Urinary bladder (tissue), 3 donors: ENCODE measurements at regions not wholly inside any gene's neighbourhood (a gene's known extent, or its start where the extent isn't known, plus 50 kb on each side); places are given as distances from the start of the nearest gene placed in this dataset.

ENCODE experiments used
- DNase-seq: peaks from one replicate; pipeline ENCODE4 v3.0.0-alpha.2; 2015; ENCODE audit errors: extremely low spot score
- H3K27ac ChIP-seq: one replicate; pipeline ENCODE4 v1.5.1; 2013; ENCODE audit warnings: low read depth, mild to moderate bottlenecking, moderate library complexity
- H3K36me3 ChIP-seq: one replicate; pipeline ENCODE4 v1.6.1; 2013; ENCODE audit warnings: mild to moderate bottlenecking, moderate library complexity; ENCODE audit not compliant: insufficient read depth
- H3K4me1 ChIP-seq: one replicate; pipeline ENCODE4 v1.6.1; 2013; ENCODE audit warnings: mild to moderate bottlenecking, moderate library complexity; ENCODE audit not compliant: insufficient read depth
- H3K4me3 ChIP-seq: one replicate; pipeline ENCODE4 v1.5.1; 2013; ENCODE audit warnings: low read depth, low read length
- WGBS: extraction: QIAGEN DNeasy Blood & Tissue Kit; methylation state at CpG from one replicate; pipeline ENCODE4 v1.1.7; 2013; 5-methylcytosine and 5-hydroxymethylcytosine counted together
- donor health status: healthy with polysubstance abuse.
- donor health status: healthy.

GRCh38 chr2:12964904-12965539 is 248.3 kb downstream of the TRIB2 start:
- Histone ChIP-seq H3K4me1 (no peaks in the 10 kb centered on the region), H3K36me3 (no peaks in the 10 kb centered on the region), H3K4me3 (no peak overlapping the region), H3K27ac (no peak overlapping the region)
- DNase-seq: no peak
- 75% methylated on average over 5 of the region's 5 CpGs for WGBS

- H3K27ac ChIP-seq: no peak overlapping the region
- DNase-seq: no peak
- no peak overlapping the region for H3K4me3 ChIP-seq
- H3K36me3 ChIP-seq: no peaks in the 10 kb centered on the region
- H3K4me1 ChIP-seq: no peaks in the 10 kb centered on the region
These were observed 249.0 kb downstream of the TRIB2 start for GRCh38 chr2:12965540-12966269.

- Histone ChIP-seq H3K4me3 (no peak overlapping the region), H3K36me3 (no peaks in the 10 kb centered on the region), H3K4me1 (no peaks in the 10 kb centered on the region), H3K27ac (no peak overlapping the region)
- 97% methylated on average over 1 of the region's 1 CpG for WGBS
- no peak for DNase-seq
These were observed 251.1 kb downstream of the TRIB2 start for GRCh38 chr2:12967804-12968203.

GRCh38 chr2:12968399-12968798 is 251.7 kb downstream of the TRIB2 start:
- DNase-seq: no peak
- 96% methylated on average over 3 of the region's 3 CpGs for WGBS
- no peaks in the 10 kb centered on the region for H3K4me1 ChIP-seq
- H3K4me3 ChIP-seq: no peak overlapping the region
- no peaks in the 10 kb centered on the region for H3K36me3 ChIP-seq
- no peak overlapping the region for H3K27ac ChIP-seq

- 80% methylated on average over 4 of the region's 4 CpGs for WGBS
- H3K36me3 ChIP-seq: no peaks in the 10 kb centered on the region
- H3K4me1 ChIP-seq: no peaks in the 10 kb centered on the region
- H3K27ac ChIP-seq: no peak overlapping the region
- H3K4me3 ChIP-seq: no peak overlapping the region
- no peak for DNase-seq
These were observed 254.1 kb downstream of the TRIB2 start for GRCh38 chr2:12970861-12971260.

GRCh38 chr2:12971581-12972365 is 255.0 kb downstream of the TRIB2 start:
- H3K36me3 ChIP-seq: no peaks in the 10 kb centered on the region
- no peak overlapping the region for H3K27ac ChIP-seq
- 67% methylated on average over 4 of the region's 4 CpGs for WGBS
- no peak overlapping the region for H3K4me3 ChIP-seq
- H3K4me1 ChIP-seq: no peaks in the 10 kb centered on the region
- DNase-seq: no peak

GRCh38 chr2:12978066-12978835 is 261.5 kb downstream of the TRIB2 start:
- whole genome bisulfite sequencing: 50% methylated on average over 4 of the region's 4 CpGs
- Histone ChIP-seq H3K4me3 (no peak overlapping the region), H3K36me3 (no peaks in the 10 kb centered on the region), H3K4me1 (no peaks in the 10 kb centered on the region), H3K27ac (no peak overlapping the region)
- DNase-seq: no peak

GRCh38 chr2:12979066-12979465 is 262.3 kb downstream of the TRIB2 start:
- no peak overlapping the region for H3K4me3 ChIP-seq
- H3K36me3 ChIP-seq: no peaks in the 10 kb centered on the region
- no peaks in the 10 kb centered on the region for H3K4me1 ChIP-seq
- no peak for DNase-seq
- 94% methylated on average over 3 of the region's 3 CpGs for WGBS
- H3K27ac ChIP-seq: no peak overlapping the region

GRCh38 chr2:12980817-12981216 is 264.1 kb downstream of the TRIB2 start:
- DNase-seq: no peak
- H3K4me1 ChIP-seq: no peaks in the 10 kb centered on the region
- no peak overlapping the region for H3K4me3 ChIP-seq
- no peak overlapping the region for H3K27ac ChIP-seq
- 84% methylated on average over 4 of the region's 4 CpGs for WGBS
- no peaks in the 10 kb centered on the region for H3K36me3 ChIP-seq

- no peaks in the 10 kb centered on the region for H3K36me3 ChIP-seq
- H3K4me1 ChIP-seq: no peaks in the 10 kb centered on the region
- 65% methylated on average over 1 of the region's 1 CpG for WGBS
- DNase-seq: no peak
- H3K27ac ChIP-seq: no peak overlapping the region
- no peak overlapping the region for H3K4me3 ChIP-seq
These were observed 265.4 kb downstream of the TRIB2 start for GRCh38 chr2:12982149-12982584.

GRCh38 chr2:12987246-12987645 is 270.5 kb downstream of the TRIB2 start:
- H3K36me3 ChIP-seq: no peaks in the 10 kb centered on the region
- H3K27ac ChIP-seq: no peak overlapping the region
- no peak overlapping the region for H3K4me3 ChIP-seq
- no peaks in the 10 kb centered on the region for H3K4me1 ChIP-seq
- no peak for DNase-seq

GRCh38 chr2:12988279-12988678 is 271.5 kb downstream of the TRIB2 start:
- Histone ChIP-seq H3K4me3 (no peak overlapping the region), H3K4me1 (no peaks in the 10 kb centered on the region), H3K27ac (no peak overlapping the region), H3K36me3 (no peaks in the 10 kb centered on the region)
- 82% methylated on average over 2 of the region's 2 CpGs for WGBS
- DNase-seq: no peak

GRCh38 chr2:12990523-12990922 is 273.8 kb downstream of the TRIB2 start:
- 53% methylated on average over 1 of the region's 1 CpG for WGBS

More at GRCh38 chr2:12990523-12990922, 273.8 kb downstream of the TRIB2 start:
- Histone ChIP-seq H3K36me3 (no peaks in the 10 kb centered on the region), H3K4me1 (no peaks in the 10 kb centered on the region), H3K4me3 (no peak overlapping the region), H3K27ac (no peak overlapping the region)
- no peak for DNase-seq
